ENCODE measurements at regions not wholly inside any gene's neighbourhood (a gene's known extent, or its start where the extent isn't known, plus 50 kb on each side); places are given as distances from the start of the nearest gene placed in this dataset.

- no peak for DNase-seq (ENCODE audit: low read depth)
Observed at GRCh38 chr5:174336479-174336878, 291.0 kb downstream of the NSG2 start.

GRCh38 chr5:174337276-174338184 lies 292.0 kb downstream of the NSG2 start:
- DNase-seq (ENCODE audit: low read depth) = no peak

GRCh38 chr5:174338185-174339010 lies 292.9 kb downstream of the NSG2 start:
- no peak for DNase-seq (ENCODE audit: low read depth)

GRCh38 chr5:174339130-174339529 lies 293.6 kb downstream of the NSG2 start:
- DNase-seq (ENCODE audit: low read depth) = no peak

GRCh38 chr5:174340226-174340625 lies 294.7 kb downstream of the NSG2 start:
- no peak for DNase-seq (ENCODE audit: low read depth)

- DNase-seq (ENCODE audit: low read depth) = no peak
Observed at GRCh38 chr5:174342696-174343095, 297.2 kb downstream of the NSG2 start.

GRCh38 chr5:174343826-174344225 lies 298.3 kb downstream of the NSG2 start:
- no peak for DNase-seq (ENCODE audit: low read depth)

- no peak for DNase-seq (ENCODE audit: low read depth)
Observed at GRCh38 chr5:174344335-174344734, 298.8 kb downstream of the NSG2 start.

GRCh38 chr5:174347183-174347582 lies 301.7 kb downstream of the NSG2 start:
- no peak for DNase-seq (ENCODE audit: low read depth)

- DNase-seq (ENCODE audit: low read depth) = no peak
Observed at GRCh38 chr5:174348311-174348981, 302.9 kb downstream of the NSG2 start.

- no peak for DNase-seq (ENCODE audit: low read depth)
Observed at GRCh38 chr5:174352681-174353080, 307.2 kb downstream of the NSG2 start.

- no peak for DNase-seq (ENCODE audit: low read depth)
Observed at GRCh38 chr5:174354571-174354970, 309.1 kb downstream of the NSG2 start.

- peak; percentile 56 for DNase-seq (ENCODE audit: low read depth)
Observed at GRCh38 chr5:174355208-174355612, 309.7 kb downstream of the NSG2 start.

- no peak for DNase-seq (ENCODE audit: low read depth)
Observed at GRCh38 chr5:174355995-174356394, 310.5 kb downstream of the NSG2 start.

- DNase-seq (ENCODE audit: low read depth) = no peak
Observed at GRCh38 chr5:174356536-174356935, 311.0 kb downstream of the NSG2 start.

- no peak for DNase-seq (ENCODE audit: low read depth)
Observed at GRCh38 chr5:174358276-174358675, 312.8 kb downstream of the NSG2 start.

GRCh38 chr5:174359071-174359470 lies 313.6 kb downstream of the NSG2 start:
- DNase-seq (ENCODE audit: low read depth) = no peak

GRCh38 chr5:174362514-174362913 lies 317.0 kb downstream of the NSG2 start:
- no peak for DNase-seq (ENCODE audit: low read depth)

- DNase-seq (ENCODE audit: low read depth) = no peak
Observed at GRCh38 chr5:174363934-174364333, 318.4 kb downstream of the NSG2 start.

GRCh38 chr5:174364676-174365075 lies 319.2 kb downstream of the NSG2 start:
- DNase-seq (ENCODE audit: low read depth) = no peak

- peak; percentile 4 for DNase-seq (ENCODE audit: low read depth)
Observed at GRCh38 chr5:174371600-174372094, 326.1 kb downstream of the NSG2 start.

- no peak for DNase-seq (ENCODE audit: low read depth)
Observed at GRCh38 chr5:174374206-174374605, 328.7 kb downstream of the NSG2 start.
